Coronary artery (tissue), 2 donors: ENCODE measurements at regions not wholly inside any gene's neighbourhood (a gene's known extent, or its start where the extent isn't known, plus 50 kb on each side); places are given as distances from the start of the nearest gene placed in this dataset.

Experiments
- DNase-seq: peaks from one replicate; pipeline ENCODE4 v3.0.0-alpha.2; 2017; ENCODE audit warnings: low spot score
- H3K27ac ChIP-seq, 2 donors: fragments of 200-600 bp; sonication (generic); one replicate each; pipeline ENCODE4 v1.5.1; 2016 to 2019
- H3K4me3 ChIP-seq: fragments of 200-600 bp; sonication (generic); 2 replicates; pipeline ENCODE4 v1.5.1; 2016; ENCODE audit warnings: mild to moderate bottlenecking, moderate library complexity
- TF ChIP-seq, protein P1 (sequence below): fragments of 200-600 bp; sonication (generic); IDR thresholded peaks from one replicate; pipeline ENCODE4 v1.5.1; 2019; ENCODE audit warnings: antibody characterized with exemption

- DNase-seq, result no peak
- TF ChIP-seq, protein P1, sequence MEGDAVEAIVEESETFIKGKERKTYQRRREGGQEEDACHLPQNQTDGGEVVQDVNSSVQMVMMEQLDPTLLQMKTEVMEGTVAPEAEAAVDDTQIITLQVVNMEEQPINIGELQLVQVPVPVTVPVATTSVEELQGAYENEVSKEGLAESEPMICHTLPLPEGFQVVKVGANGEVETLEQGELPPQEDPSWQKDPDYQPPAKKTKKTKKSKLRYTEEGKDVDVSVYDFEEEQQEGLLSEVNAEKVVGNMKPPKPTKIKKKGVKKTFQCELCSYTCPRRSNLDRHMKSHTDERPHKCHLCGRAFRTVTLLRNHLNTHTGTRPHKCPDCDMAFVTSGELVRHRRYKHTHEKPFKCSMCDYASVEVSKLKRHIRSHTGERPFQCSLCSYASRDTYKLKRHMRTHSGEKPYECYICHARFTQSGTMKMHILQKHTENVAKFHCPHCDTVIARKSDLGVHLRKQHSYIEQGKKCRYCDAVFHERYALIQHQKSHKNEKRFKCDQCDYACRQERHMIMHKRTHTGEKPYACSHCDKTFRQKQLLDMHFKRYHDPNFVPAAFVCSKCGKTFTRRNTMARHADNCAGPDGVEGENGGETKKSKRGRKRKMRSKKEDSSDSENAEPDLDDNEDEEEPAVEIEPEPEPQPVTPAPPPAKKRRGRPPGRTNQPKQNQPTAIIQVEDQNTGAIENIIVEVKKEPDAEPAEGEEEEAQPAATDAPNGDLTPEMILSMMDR, result no peak
Measured at GRCh38 chr9:115715666-115716065, 437.9 kb upstream of the PAPPA start.

GRCh38 chr9:115717298-115717697, 436.3 kb upstream of the PAPPA start:
- no peak overlapping the region for H3K27ac ChIP-seq
- no peak for DNase-seq
- TF ChIP-seq, protein P1, result no peak
- H3K4me3 ChIP-seq, result no peak overlapping the region

More at GRCh38 chr9:115715666-115716065, 437.9 kb upstream of the PAPPA start:
- no peak overlapping the region for H3K27ac ChIP-seq
- no peak overlapping the region for H3K4me3 ChIP-seq

DNA sequence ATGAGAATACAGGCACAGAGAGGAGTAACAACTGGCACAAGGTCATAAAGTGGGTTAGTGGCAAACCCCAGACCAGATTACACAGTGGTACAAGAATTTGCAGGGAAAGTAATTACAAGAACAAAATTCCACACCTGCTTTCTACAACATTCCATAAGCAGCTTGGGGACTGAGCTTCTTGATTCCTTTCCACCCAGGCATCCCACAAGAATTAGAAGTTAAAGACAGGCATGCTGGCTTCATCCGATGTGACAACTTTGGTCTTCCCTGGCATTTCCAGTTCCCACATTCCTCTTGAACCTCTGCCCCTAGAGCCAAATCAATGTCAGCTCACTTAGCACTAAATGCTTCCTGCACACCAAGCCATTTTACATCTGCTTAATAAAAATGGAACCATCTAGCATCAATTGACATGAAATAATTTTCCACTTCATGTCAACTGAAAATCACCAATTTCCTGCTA, 435.8 kb upstream of the PAPPA start:
- TF ChIP-seq, protein P1, result no peak
- Histone ChIP-seq H3K4me3 (no peak overlapping the region), H3K27ac (no peak overlapping the region)
- no peak for DNase-seq

GRCh38 chr9:115730396-115730795, 423.2 kb upstream of the PAPPA start:
- Histone ChIP-seq H3K27ac (no peak overlapping the region), H3K4me3 (no peak overlapping the region)
- TF ChIP-seq, protein P1, result no peak
- no peak for DNase-seq

DNA sequence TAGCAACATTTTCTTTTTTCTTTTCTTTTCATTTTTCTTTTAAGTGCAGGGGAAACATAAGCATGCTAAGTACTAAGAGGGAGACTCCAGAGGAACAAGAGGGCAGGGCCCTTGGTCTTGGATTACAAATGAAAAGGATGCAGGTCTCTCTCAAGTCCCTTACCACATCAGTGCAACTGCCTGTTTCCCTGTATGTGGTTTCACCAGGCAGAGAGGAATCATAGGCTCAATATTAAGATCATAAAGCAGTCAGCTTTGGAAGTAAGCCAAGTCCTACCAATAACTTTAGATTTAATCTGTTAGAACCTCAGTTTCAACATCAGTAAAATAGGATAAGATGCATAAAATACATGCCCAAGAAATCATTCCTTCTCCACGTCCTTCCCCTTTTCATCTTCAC, 422.7 kb upstream of the PAPPA start:
- Histone ChIP-seq H3K27ac (no peak overlapping the region), H3K4me3 (no peak overlapping the region)
- TF ChIP-seq, protein P1, result no peak
- no peak for DNase-seq

DNA sequence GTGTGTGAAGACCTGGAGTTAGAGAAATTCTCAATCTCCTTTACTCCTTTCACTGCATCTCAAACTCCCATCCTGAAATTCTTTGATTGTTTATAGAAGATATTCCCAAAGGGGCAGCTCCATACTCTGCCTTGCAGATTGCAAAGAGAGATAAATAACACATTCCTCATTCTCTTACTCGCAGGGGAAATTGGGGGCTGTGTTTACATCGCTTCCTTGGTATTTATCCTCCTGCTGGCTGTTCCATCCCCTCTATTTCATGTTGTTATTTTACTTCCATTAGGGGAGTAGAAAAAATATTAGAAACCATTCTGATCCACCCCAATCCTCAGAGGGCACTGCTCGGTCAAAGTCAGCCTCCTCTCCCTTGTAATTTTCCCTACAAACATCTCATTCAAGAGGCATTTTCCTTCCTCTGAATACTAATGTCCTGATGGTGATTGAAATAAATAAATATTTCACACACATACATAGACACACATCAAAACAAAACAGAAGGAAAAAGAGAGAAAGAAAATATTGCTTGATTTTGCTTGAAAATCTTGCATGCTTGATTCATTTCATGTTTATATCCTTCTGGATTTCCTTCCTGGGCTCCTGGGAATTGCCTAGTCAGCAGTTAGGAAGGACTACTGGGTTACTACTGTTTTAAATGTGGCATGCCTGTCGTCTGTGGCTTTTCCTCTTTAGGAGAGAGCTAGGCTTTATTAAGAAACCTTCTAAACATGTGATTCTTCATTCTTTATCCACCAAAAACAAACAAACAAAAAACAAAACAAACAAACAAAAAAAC, 420.1 kb upstream of the PAPPA start:
- H3K27ac ChIP-seq, result no peak overlapping the region
- H3K4me3 ChIP-seq, result no peak overlapping the region
- TF ChIP-seq, protein P1, result no peak
- DNase-seq, result no peak
